ENCODE measurements at regions not wholly inside any gene's neighbourhood (a gene's known extent, or its start where the extent isn't known, plus 50 kb on each side); places are given as distances from the start of the nearest gene placed in this dataset.

GRCh38 chr5:86780018-86780417 lies 162.3 kb downstream of the COX7C start:
- TF ChIP-seq CTCF (IDR thresholded peaks at IDR 0.05; ENCODE audit: insufficient read depth, low read length, poor library complexity, severe bottlenecking) (no peak), EZH2phosphoT487 (conservative IDR thresholded peaks at IDR 0.05; ENCODE audit: low read length) (no peak)
